Glutamatergic neuron (in vitro differentiated cells): ENCODE measurements at regions not wholly inside any gene's neighbourhood (a gene's known extent, or its start where the extent isn't known, plus 50 kb on each side); places are given as distances from the start of the nearest gene placed in this dataset.

Experiments
- DNase-seq: peaks from one replicate; pipeline ENCODE4 v3.0.0; 2022
- H3K27ac Mint-ChIP-seq: one replicate; pipeline ENCODE4 v1.8.0; 2020; ENCODE audit warnings: mild to moderate bottlenecking, mixed read lengths, inconsistent platforms; ENCODE audit not compliant: unreplicated experiment
- H3K27me3 Mint-ChIP-seq: one replicate; pipeline ENCODE4 v1.8.0; 2020; ENCODE audit warnings: mild to moderate bottlenecking, moderate library complexity, mixed read lengths, inconsistent platforms; ENCODE audit not compliant: unreplicated experiment
- H3K36me3 Mint-ChIP-seq: one replicate; pipeline ENCODE4 v1.8.0; 2020; ENCODE audit warnings: mild to moderate bottlenecking, mixed read lengths, inconsistent platforms; ENCODE audit not compliant: unreplicated experiment
- H3K4me1 Mint-ChIP-seq: one replicate; pipeline ENCODE4 v1.8.0; 2020; ENCODE audit warnings: mild to moderate bottlenecking, low read depth, mixed read lengths, inconsistent platforms; ENCODE audit not compliant: unreplicated experiment
- H3K4me3 Mint-ChIP-seq: one replicate; pipeline ENCODE4 v1.8.0; 2020; ENCODE audit warnings: mild to moderate bottlenecking, mixed read lengths, inconsistent platforms; ENCODE audit not compliant: unreplicated experiment
- H3K9me3 Mint-ChIP-seq: one replicate; pipeline ENCODE4 v1.8.0; 2020; ENCODE audit warnings: mild to moderate bottlenecking, moderate library complexity, mixed read lengths, inconsistent platforms; ENCODE audit not compliant: unreplicated experiment
- TF ChIP-seq, protein P1 (sequence below): fragments of 200-600 bp; sonication (generic); IDR thresholded peaks from one replicate; pipeline ENCODE4 v1.5.0; 2021; ENCODE audit not compliant: partially characterized antibody, unreplicated experiment

DNA sequence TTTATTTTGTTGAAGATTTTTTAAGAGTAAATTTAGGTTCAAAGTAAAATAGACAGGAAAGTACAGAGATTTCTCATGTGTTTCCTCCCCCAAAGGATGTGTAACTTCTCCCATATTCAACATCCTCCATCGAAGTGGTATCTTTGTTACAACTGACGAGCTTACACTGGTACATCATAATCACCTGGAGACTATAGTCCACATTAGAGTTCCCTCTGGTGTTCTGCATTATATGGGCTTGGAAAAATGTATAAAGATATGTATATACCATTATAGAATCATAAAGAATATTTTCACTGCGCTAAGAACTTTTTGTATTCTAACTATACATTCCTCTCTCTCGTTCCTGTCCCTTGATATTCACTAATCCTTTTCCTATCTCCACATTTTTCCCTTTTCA lies 203.7 kb downstream of the AMY1C start:
- Mint-ChIP-seq H3K27me3 (no peaks in the 10 kb centered on the region), H3K4me1 (peaks cover 7% of the 10 kb centered on the region), H3K9me3 (no peaks in the 10 kb centered on the region), H3K4me3 (no peak overlapping the region), H3K36me3 (no peaks in the 10 kb centered on the region), H3K27ac (no peak overlapping the region)
- DNase-seq = no peak
- TF ChIP-seq, protein P1, sequence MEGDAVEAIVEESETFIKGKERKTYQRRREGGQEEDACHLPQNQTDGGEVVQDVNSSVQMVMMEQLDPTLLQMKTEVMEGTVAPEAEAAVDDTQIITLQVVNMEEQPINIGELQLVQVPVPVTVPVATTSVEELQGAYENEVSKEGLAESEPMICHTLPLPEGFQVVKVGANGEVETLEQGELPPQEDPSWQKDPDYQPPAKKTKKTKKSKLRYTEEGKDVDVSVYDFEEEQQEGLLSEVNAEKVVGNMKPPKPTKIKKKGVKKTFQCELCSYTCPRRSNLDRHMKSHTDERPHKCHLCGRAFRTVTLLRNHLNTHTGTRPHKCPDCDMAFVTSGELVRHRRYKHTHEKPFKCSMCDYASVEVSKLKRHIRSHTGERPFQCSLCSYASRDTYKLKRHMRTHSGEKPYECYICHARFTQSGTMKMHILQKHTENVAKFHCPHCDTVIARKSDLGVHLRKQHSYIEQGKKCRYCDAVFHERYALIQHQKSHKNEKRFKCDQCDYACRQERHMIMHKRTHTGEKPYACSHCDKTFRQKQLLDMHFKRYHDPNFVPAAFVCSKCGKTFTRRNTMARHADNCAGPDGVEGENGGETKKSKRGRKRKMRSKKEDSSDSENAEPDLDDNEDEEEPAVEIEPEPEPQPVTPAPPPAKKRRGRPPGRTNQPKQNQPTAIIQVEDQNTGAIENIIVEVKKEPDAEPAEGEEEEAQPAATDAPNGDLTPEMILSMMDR = no peak

DNA sequence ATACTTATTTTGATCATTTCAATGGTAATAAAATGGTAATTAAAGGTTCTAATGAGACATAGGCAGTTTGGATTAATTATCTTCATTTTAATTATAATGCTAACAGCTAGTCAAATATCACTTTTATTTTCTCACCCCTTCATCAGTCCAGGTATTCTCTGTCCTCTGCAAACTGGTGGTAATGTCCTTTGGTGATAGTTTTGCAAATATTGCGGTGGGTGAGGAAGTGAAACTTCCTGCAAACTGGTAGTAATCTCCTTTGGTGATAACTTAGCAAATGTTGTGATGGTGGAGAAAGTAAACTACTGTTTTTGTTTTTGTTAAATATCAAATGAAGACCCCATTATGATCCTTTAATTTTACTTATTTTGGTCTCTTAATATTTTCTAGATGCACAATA lies 209.0 kb downstream of the AMY1C start:
- Mint-ChIP-seq H3K27ac (no peak overlapping the region), H3K9me3 (peaks cover 2% of the 10 kb centered on the region), H3K36me3 (peaks cover 4% of the 10 kb centered on the region), H3K4me1 (no peaks in the 10 kb centered on the region), H3K4me3 (no peak overlapping the region), H3K27me3 (no peaks in the 10 kb centered on the region)
- DNase-seq = no peak
- TF ChIP-seq, protein P1 = no peak

DNA sequence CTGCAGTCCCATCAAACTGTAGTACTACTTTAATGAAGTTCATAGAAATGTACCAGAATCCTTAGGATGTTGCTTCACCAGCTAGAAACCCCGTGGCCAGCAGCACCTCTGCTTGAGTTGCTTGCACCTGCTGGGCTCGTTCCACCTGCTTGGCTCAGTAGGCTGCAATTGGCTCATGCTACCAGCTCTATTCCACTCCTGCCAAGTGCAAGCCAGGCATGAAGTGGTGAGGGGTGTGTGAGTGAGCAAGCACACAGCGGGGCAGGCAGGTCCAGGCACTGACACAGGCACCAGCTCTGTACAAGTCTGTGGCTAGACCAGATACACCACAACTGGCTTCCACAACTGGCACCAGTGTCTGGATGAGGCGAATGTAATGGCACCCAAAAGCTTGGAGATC lies 209.9 kb downstream of the AMY1C start:
- TF ChIP-seq, protein P1 = no peak
- Mint-ChIP-seq H3K4me3 (no peak overlapping the region), H3K27ac (no peak overlapping the region), H3K9me3 (peaks cover 2% of the 10 kb centered on the region), H3K36me3 (peaks cover 4% of the 10 kb centered on the region), H3K27me3 (no peaks in the 10 kb centered on the region), H3K4me1 (no peaks in the 10 kb centered on the region)
- no peak for DNase-seq

DNA sequence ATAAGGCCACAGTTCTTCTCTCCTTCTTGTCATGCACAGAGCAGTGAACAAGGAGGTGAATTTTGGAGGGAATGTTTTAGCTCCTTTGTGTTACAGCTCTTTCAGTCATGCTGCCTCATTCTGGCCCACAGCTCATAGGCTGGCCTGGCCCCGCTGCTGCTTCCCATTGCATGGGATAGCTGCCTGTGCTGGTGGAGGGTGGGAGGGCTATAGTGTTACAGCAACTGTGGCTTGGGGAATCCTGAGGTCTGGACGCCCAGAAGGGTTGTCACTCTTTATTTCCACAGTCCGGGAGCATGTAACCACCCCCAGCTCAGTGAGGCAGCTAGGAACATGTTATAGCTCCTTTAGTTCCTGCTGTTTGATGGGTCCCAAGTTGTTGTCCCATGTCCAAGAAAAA lies 210.3 kb downstream of the AMY1C start:
- no peak overlapping the region for H3K27ac Mint-ChIP-seq
- H3K4me1 Mint-ChIP-seq = no peaks in the 10 kb centered on the region
- TF ChIP-seq, protein P1 = no peak
- no peaks in the 10 kb centered on the region for H3K27me3 Mint-ChIP-seq
- no peak for DNase-seq
- H3K9me3 Mint-ChIP-seq = peaks cover 2% of the 10 kb centered on the region
- peaks cover 4% of the 10 kb centered on the region for H3K36me3 Mint-ChIP-seq
- no peak overlapping the region for H3K4me3 Mint-ChIP-seq

DNA sequence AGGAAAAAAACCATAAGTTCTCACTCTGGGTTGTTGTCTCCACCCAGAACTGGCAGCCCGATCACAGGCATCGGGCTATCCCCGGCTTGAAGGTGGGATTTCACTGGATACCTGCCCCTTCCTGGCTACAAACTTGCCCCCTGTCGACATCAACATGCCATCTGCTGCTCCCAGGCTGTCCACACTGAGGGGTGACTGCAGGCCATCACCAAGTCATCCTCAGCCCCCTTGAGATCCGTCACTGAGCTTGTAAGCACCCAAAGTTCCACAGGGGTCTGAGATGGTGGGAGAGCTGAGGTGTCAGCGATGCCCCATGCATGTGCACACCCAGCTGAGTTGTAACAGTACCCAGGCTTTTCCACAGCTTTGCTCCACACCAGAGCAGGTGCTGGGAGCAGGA lies 211.0 kb downstream of the AMY1C start:
- peaks cover 2% of the 10 kb centered on the region for H3K9me3 Mint-ChIP-seq
- H3K4me1 Mint-ChIP-seq = no peaks in the 10 kb centered on the region
- TF ChIP-seq, protein P1 = no peak
- H3K4me3 Mint-ChIP-seq = no peak overlapping the region
- H3K27me3 Mint-ChIP-seq = no peaks in the 10 kb centered on the region
- H3K36me3 Mint-ChIP-seq = peaks cover 4% of the 10 kb centered on the region
- DNase-seq = no peak
- no peak overlapping the region for H3K27ac Mint-ChIP-seq
